ENCODE measurements at regions not wholly inside any gene's neighbourhood (a gene's known extent, or its start where the extent isn't known, plus 50 kb on each side); places are given as distances from the start of the nearest gene placed in this dataset.
"Not testable (repeated sequence)": the region's sequence is repeated elsewhere in the genome, so short reads cannot be mapped to it uniquely, and the experiment has no call there.

- DNase-seq, result no peak
Observed at GRCh38 chr1:147384804-147385203, 142.3 kb downstream of the CHD1L start.

GRCh38 chr1:147388969-147389368 lies 146.5 kb downstream of the CHD1L start:
- H3K27ac ChIP-seq, result no peak overlapping the region
- DNase-seq, result no peak
- intact Hi-C loops (cut with DNase I; ENCODE audit: low total_unique reads), result no loop called here
- H3K4me3 ChIP-seq, result no peak overlapping the region
- no peak for TF ChIP-seq CTCF (IDR thresholded peaks at IDR 0.05)
- TF ChIP-seq POLR2A (IDR thresholded peaks at IDR 0.05), result no peak
- no peaks in the 10 kb centered on the region for H3K36me3 ChIP-seq (ENCODE audit: low read depth, missing control alignments)
- no peaks in the 10 kb centered on the region for H3K9me3 ChIP-seq
- 81 to 87% methylated on average over 3 to 4 of the region's 4 CpGs for WGBS, 2 donors
- no peaks in the 10 kb centered on the region for H3K4me1 ChIP-seq
- H3K27me3 ChIP-seq, result no peaks in the 10 kb centered on the region

More at GRCh38 chr1:147384804-147385203, 142.3 kb downstream of the CHD1L start:
- WGBS, 2 donors, result 52 to 73% methylated on average over 2 of the region's 2 CpGs
- Histone ChIP-seq H3K27ac (no peak overlapping the region), H3K9me3 (no peaks in the 10 kb centered on the region), H3K27me3 (no peaks in the 10 kb centered on the region), H3K4me3 (no peak overlapping the region), H3K4me1 (no peaks in the 10 kb centered on the region), H3K36me3 (ENCODE audit: low read depth, missing control alignments) (no peaks in the 10 kb centered on the region)
- TF ChIP-seq POLR2A (IDR thresholded peaks at IDR 0.05) (no peak), CTCF (IDR thresholded peaks at IDR 0.05) (no peak)
- intact Hi-C loops (cut with DNase I; ENCODE audit: low total_unique reads), result no loop called here

- H3K36me3 ChIP-seq (ENCODE audit: low read depth, missing control alignments), result no peaks in the 10 kb centered on the region
- WGBS, 2 donors, result 76 to 77% methylated on average over 5 to 7 of the region's 8 CpGs
- no peak for DNase-seq
- no peaks in the 10 kb centered on the region for H3K27me3 ChIP-seq
- no peak overlapping the region for H3K27ac ChIP-seq
- no peak overlapping the region for H3K4me3 ChIP-seq
- H3K4me1 ChIP-seq, result no peaks in the 10 kb centered on the region
- intact Hi-C loops (cut with DNase I; ENCODE audit: low total_unique reads), result no loop called here
- TF ChIP-seq POLR2A (IDR thresholded peaks at IDR 0.05), result no peak
- TF ChIP-seq CTCF (IDR thresholded peaks at IDR 0.05), result peak; percentile 18 to 72 (median 63)
- H3K9me3 ChIP-seq, result no peaks in the 10 kb centered on the region
Observed at GRCh38 chr1:147389532-147390184, 147.2 kb downstream of the CHD1L start.

GRCh38 chr1:147390185-147390542 lies 147.7 kb downstream of the CHD1L start:
- Histone ChIP-seq H3K36me3 (ENCODE audit: low read depth, missing control alignments) (no peaks in the 10 kb centered on the region), H3K4me3 (no peak overlapping the region), H3K27me3 (no peaks in the 10 kb centered on the region), H3K27ac (no peak overlapping the region), H3K4me1 (no peaks in the 10 kb centered on the region), H3K9me3 (no peaks in the 10 kb centered on the region)
- intact Hi-C loops (cut with DNase I; ENCODE audit: low total_unique reads), result no loop called here
- no peak for DNase-seq
- TF ChIP-seq POLR2A (IDR thresholded peaks at IDR 0.05) (no peak), CTCF (IDR thresholded peaks at IDR 0.05) (no peak)
- WGBS, 2 donors, result 33 to 38% methylated on average over 3 of the region's 3 CpGs

- Histone ChIP-seq H3K36me3 (ENCODE audit: low read depth, missing control alignments) (no peaks in the 10 kb centered on the region), H3K4me1 (no peaks in the 10 kb centered on the region), H3K9me3 (no peaks in the 10 kb centered on the region), H3K27ac (no peak overlapping the region), H3K4me3 (no peak overlapping the region), H3K27me3 (no peaks in the 10 kb centered on the region)
- intact Hi-C loops (cut with DNase I; ENCODE audit: low total_unique reads), result no loop called here
- TF ChIP-seq CTCF (IDR thresholded peaks at IDR 0.05) (no peak), POLR2A (IDR thresholded peaks at IDR 0.05) (no peak)
- WGBS, 2 donors, result 75 to 80% methylated on average over 8 of the region's 8 CpGs
- DNase-seq, result no peak
Observed at GRCh38 chr1:147391114-147391513, 148.6 kb downstream of the CHD1L start.

GRCh38 chr1:147402326-147403045 lies 138.8 kb upstream of the BCL9 start:
- H3K27ac ChIP-seq; H3K4me3 ChIP-seq; H3K9me3 ChIP-seq; H3K27me3 ChIP-seq; DNase-seq; H3K4me1 ChIP-seq; H3K36me3 ChIP-seq (ENCODE audit: low read depth, missing control alignments); intact Hi-C loops (cut with DNase I; ENCODE audit: low total_unique reads): not testable (repeated sequence)
- 83 to 91% methylated on average over 20 to 21 of the region's 21 CpGs for whole genome bisulfite sequencing, 2 donors

- H3K4me1 ChIP-seq; H3K27me3 ChIP-seq; intact Hi-C loops (cut with DNase I; ENCODE audit: low total_unique reads); H3K9me3 ChIP-seq; H3K36me3 ChIP-seq (ENCODE audit: low read depth, missing control alignments); H3K4me3 ChIP-seq; H3K27ac ChIP-seq; DNase-seq: not testable (repeated sequence)
- WGBS, 2 donors, result 89% methylated on average over 3 of the region's 3 CpGs
Observed at GRCh38 chr1:147404344-147404743, 137.0 kb upstream of the BCL9 start.

Measured in testis (tissue), 2 donors.